Activated T-helper 1 cell treated with Interleukin-2 at 50 U/mL for 16 hours (primary cell): ENCODE measurements at regions not wholly inside any gene's neighbourhood (a gene's known extent, or its start where the extent isn't known, plus 50 kb on each side); places are given as distances from the start of the nearest gene placed in this dataset.

Experiments
- DNase-seq: peaks from one replicate; pipeline ENCODE4 v3.0.0-alpha.2; 2020; ENCODE audit warnings: low read depth

- no peak for DNase-seq
These were observed 264.7 kb upstream of the KCNH8 start for GRCh38 chr3:18883571-18883970.

DNA sequence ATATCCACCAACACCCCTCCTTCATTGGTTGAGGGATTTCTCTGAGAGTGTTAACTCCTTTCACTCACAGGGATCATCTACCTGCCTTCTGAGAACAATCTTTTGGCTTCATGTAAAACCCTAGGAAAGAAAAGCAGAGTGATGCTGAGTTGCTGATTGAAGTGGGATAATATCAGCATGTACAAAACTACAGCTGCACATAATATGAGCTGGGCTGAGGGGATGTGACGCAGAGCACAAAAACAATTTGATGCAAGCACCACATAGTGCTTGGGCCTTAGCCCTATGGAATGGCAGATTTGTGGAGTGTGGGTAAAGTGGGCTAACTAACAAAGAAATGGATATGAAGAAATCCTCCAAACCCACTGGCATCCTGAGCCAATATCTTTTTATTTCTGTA is 267.6 kb upstream of the KCNH8 start:
- no peak for DNase-seq

GRCh38 chr3:18872466-18872865 is 275.8 kb upstream of the KCNH8 start:
- DNase-seq, result no peak

DNA sequence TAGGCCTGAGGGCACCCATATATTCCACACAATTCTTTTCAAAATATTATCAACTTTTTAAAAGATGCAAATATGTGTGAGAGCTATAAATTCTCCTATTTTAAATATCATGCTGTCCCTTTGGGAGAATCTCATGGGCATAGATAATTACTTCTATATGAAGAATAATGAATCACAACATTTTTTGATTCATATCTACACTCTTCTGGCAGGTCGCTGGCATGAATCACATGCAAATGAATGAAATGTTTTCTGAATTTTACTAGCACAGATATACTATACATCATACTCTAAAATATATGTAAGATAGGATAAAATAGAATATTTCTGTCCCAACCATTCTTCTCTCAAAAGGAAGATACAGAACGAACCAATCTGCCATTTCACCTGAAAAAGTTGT is 277.7 kb upstream of the KCNH8 start:
- no peak for DNase-seq

DNA sequence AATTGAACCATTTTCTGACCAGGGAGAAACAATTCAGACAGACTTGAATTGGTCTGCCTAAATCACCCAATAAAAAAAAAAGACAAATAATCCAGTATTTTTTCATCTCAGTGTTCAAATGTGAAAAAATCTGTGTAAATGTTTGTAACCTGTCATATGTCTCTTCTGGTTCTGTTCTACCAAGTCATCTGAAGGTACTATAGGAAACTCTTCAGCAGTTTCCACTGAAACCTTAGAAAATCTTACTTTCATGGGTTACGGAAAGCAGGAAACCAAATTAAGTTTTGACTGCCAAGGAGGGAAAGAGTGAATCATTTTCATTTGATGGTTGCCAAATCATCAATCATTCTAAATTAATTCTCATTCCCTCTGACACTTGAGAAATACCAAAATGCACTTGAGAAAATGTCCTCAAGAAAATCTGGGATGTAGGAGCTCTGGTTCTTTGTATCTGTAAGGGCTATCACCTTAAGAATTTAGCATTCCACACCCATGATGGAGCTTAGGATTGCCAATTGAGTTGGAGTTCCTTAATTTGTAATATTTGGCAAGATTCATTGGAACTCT is 278.2 kb upstream of the KCNH8 start:
- DNase-seq, result no peak

DNA sequence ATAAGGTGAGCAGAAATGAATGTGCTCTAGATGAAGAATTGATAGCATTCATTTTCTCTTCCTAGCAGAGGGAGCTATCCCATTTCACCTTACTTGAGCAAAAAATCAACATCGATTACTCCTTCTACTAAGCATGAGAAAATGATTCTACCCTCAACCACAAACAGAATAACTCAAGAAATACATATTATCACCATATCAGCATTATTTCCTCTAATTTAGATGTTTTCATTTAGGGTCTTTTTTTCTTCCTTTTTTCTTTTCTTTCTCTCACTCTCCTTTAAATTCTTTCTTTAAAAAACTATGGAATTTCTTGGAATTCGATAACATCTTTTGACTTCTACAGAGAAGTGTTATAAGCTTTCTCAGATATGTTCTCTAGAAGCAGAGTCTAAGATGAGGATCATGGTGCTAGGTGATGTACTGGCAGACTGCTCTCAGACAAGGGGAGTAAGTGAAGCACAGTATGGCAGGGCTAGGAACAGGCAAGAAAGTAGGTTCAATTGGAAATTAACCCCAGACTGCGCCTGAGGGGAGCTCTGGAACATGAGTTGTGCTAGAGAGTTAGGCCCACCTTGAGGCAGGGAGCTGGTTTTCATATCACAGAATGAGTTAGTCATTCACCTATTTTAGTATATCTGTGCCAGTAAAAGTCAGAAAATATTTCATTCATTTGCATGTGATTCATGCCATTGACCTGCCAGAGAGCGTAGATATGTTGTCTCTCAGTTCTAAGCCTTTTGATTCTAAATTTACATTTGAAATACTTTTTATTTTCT is 279.2 kb upstream of the KCNH8 start:
- no peak for DNase-seq

DNA sequence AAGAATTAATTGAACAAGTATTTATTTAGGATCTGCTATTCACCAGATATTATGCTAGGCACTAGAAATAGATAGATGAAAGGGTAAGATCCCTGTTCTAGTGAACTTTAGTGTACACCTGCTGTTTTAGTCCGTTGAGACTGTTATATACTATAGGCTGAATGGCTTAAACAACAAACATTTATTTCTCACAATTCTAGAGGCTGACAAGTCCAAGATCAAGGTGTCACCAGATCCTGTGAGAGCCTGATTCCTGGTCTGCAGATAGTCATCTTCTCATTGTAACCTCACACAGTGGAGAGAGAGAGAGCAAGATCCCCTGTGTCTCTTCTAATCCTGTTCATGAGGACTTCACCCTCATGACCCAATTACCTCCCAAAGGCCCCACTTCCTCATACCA is 281.4 kb upstream of the KCNH8 start:
- DNase-seq, result no peak

DNA sequence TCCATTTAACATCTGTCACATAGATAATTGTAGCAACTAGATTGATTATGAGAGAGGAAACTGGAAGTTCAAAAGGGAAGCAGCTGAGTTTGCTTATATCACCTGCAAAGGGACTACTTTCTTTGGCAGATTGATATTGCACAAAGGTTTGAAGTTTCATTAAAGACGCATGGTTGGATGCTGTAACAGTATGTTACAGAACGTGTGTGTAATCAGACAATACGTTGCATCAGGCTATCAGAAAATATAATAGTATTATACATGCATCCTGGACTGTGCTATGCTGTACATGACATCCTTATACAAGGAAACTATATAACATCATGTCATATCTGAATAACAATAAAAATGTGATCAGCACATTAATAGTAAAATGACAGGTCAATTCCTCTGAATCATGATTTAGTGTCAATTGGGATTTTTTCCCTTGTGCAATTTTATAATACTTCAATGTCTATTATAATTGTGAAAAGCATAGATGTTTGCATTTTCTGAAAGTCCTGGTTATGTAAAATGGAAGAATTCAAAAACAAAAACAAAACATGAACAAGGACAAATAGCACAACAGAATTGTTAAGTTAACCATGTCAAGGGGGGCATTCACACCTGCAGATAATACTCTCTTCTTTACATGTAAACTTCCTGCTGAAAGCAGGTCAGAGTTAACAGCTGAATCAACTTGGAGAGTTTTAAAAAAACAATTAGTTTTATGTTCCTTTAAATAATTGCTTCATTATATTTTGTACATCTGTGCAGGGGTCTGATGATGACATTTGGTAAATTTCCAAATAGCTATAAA is 283.2 kb upstream of the KCNH8 start:
- no peak for DNase-seq

GRCh38 chr3:18862077-18862476 is 286.2 kb upstream of the KCNH8 start:
- no peak for DNase-seq

DNA sequence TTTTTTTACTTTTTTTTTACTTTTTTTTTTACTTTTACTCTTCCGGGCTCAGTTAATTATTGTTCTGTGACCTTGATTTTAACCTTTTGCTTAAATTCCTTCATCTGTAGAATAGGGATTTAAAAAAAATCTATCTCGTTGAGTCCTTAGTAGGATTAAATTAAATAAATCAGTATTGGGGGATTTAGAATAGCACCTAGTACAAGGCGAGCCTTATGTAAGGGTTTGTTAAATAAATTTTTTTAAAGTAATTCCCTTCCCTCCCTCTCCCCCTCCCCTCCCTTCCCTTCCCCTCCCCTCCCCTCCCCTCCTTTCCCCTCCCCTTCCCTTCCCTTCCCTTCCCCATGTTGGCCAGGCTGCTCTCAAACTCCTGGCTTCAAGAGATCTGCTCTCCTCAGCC is 287.2 kb upstream of the KCNH8 start:
- no peak for DNase-seq

DNA sequence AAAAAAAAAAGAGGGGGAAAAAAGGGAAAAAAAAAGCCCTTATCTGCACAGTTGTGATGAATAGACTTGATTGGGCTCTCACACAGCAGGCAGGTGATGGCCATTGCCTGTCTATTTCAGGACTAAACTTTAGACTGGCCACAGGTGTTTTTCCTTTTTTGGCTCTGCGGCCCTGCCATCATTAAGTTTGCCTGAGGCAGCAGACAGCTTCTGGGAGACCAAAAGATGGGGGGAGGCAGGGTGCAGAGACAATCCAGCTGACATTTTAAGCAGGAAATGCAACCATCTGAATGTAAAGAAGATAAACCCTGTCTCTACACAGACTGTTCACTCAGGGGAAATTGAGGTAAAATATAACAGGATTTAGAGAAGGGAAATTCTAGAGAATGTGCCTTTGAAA is 295.0 kb upstream of the KCNH8 start:
- DNase-seq, result no peak

DNA sequence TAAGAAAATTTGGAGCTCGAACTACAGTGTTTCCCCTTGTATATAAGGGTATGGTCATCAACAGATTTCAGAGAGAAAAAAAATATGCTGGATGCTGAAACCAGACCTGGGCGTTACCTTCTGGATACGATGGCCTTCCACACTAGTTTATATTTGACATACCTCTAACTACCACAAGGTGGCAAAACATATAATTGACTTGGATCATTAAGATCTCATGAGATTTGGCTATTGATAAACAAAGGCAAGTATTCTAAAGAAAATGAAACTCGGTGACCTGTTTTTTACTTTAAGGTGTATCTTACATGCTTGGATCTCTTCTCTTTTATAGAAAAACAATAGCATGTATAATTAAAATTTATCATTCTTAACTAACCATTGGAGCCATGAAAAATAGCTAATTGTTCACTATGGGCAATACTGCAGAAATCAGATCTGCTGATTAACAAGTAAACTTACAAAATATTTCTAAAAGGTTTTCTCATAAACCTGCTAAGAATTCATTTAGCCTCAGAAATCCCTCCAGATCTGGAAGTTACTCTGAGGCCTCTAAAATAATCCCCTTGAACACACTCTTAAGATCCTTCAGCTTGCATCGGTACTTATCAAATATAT is 300.6 kb upstream of the KCNH8 start:
- DNase-seq, result no peak

- no peak for DNase-seq
These were observed 304.3 kb upstream of the KCNH8 start for GRCh38 chr3:18843983-18844382.

- no peak for DNase-seq
These were observed 305.1 kb upstream of the KCNH8 start for GRCh38 chr3:18843188-18843587.

DNA sequence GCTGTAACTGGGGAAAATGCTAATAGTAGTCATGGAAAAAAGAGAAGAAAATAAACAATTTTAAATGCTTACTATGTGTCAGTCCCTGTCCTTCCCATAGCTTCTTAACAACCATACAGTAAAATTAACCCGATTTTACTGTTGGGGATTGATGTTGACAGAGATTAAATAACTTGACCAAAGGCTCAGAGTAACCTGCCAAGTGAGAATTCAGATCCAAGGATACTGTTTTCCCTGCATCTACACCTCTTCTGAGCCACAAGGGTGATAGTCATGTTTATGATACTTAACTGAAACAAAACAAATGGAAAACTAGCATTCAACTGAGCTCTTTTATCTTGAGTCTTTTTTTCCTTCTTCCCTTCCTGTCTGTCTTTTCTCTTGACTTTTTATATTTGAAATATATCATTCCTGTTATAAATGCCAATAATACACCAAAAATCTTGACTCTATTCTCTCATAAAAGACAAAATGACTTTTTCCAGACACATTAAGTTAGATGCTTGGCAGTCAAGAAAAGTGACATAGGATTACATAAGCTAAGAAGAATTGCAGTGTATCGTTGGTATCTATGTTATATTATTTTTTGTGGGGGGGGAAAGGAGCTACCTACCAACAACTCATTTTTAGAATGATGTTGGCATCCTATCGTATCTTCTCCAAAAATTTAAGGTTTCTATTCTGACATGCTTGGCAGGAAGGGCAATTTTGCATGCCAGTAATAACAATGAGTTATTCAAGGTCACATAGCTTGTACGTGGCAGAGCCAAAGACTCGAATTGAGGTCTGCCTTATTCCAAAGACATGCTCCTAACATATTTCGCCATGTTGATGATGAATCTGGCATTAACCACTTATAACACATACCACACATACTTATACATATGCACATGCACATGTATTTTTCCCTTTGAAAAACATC is 306.6 kb upstream of the KCNH8 start:
- DNase-seq, result no peak

- no peak for DNase-seq
These were observed 307.7 kb upstream of the KCNH8 start for GRCh38 chr3:18840535-18841137.

DNA sequence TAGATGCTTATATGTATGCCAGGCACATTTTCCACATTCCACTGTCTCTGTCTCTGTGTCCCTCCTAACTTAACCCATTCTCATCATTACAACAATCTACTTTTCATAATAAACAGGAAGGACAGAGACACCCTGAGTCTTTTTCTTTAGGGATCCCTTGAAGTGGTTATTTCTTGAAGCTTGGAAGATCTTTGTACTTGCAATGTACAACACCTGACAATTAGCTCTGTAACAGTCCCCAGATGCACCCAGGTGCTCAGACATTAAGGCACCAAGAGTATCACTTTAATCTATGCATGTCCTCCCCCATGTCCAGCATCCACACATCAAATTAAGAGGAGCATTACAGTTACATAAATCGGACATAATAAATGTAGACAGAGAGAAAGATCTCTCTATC is 309.6 kb upstream of the KCNH8 start:
- DNase-seq, result no peak

DNA sequence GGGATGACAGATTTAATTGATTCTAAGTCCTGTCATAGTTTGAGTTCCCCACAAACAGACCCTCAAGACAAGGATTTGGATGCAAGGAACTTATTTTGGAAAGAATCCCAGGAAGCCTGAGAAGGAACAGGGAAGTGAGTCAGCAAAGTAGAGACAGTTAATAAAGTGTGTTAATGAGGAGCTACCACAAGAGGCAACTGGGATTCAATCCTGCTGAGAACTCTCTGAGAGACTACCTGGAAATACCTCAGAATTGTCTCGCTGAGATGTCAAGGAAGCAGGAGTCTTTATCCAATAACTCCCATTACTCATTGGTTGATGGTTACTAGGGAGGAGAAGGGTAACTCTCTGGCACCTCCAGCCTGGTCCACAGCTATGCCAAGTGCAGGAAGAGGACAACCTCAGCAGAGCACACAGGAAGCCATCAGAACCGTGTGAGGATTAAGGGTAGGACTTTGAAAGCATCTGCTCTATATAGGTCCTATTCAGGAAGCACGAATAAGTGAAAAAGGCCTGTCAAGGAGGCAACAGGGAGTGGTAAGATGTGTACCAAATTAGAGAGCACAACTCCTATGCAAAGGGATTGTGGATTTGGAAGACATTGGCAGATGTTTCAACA is 311.1 kb upstream of the KCNH8 start:
- DNase-seq, result no peak

DNA sequence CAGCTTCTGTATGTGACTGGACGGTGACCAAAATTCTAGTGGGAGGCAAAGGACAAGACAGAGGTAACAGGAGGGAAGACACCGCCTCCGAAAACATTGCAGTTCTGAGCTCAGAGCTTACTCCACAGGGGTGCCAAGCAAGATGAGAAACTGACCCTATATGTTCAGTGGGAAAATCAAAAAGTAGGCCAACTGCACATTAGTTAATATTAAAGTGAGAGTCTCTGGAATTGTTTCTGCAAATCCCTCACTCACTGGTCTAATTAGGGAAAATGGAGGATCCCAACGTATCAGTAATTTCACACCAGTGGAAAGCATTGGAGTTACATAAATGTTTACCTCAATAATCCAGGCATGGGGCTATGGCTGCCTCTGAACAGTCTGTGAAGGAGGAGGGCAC is 313.3 kb upstream of the KCNH8 start:
- DNase-seq, result no peak

DNA sequence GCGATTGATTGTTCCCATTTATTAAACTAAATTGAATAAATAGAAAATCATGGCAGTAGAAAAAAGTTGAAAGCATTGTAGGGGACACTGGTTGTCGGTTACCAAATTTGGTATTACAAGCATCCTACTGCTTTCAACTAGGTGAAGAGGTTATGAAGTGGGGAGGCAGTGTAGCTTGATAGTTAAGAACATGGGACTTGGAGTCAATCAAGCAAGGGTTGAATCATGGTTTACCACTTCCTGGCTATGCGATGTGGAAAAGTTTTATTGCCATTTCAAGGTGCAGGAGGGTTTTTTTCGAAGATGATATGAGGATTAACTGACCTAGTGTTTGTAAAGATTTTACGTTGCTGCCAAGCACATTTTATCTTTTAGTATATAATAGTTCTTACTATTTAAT is 318.2 kb upstream of the KCNH8 start:
- DNase-seq, result no peak

DNA sequence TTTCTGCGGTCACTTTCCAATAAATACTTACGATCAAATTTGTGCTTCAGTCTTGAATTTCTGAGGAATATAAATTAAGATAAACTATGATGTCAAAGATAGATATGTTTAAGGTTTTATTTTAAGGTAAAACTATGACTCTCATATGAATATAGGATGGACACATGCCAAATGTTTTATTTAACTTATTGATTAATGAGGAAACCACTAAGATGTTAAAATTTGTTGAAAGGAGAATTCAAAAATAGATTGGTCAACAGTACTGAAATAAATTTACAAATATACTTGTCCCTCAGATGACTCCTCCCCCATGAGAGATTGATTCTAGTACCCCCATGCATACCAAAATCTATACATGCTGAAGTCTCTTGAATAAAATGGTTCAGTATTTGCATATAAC is 319.7 kb upstream of the KCNH8 start:
- no peak for DNase-seq
